ENCODE measurements at regions not wholly inside any gene's neighbourhood (a gene's known extent, or its start where the extent isn't known, plus 50 kb on each side); places are given as distances from the start of the nearest gene placed in this dataset.

GRCh38 chr5:35363387-35363965 lies 133.2 kb upstream of the PRLR start:
- no peak for DNase-seq (ENCODE audit: low read depth)

GRCh38 chr5:35362772-35363171 lies 132.5 kb upstream of the PRLR start:
- DNase-seq (ENCODE audit: low read depth), result no peak

- DNase-seq (ENCODE audit: low read depth), result no peak
Observed at GRCh38 chr5:35360671-35361070, 130.4 kb upstream of the PRLR start.

- DNase-seq (ENCODE audit: low read depth), result no peak
Observed at GRCh38 chr5:35359859-35360258, 129.6 kb upstream of the PRLR start.

- DNase-seq (ENCODE audit: low read depth), result no peak
Observed at GRCh38 chr5:35357973-35358372, 127.7 kb upstream of the PRLR start.

- no peak for DNase-seq (ENCODE audit: low read depth)
Observed at GRCh38 chr5:35356725-35357124, 126.4 kb upstream of the PRLR start.

GRCh38 chr5:35354751-35355150 lies 124.5 kb upstream of the PRLR start:
- no peak for DNase-seq (ENCODE audit: low read depth)

GRCh38 chr5:35345222-35345621 lies 114.9 kb upstream of the PRLR start:
- no peak for DNase-seq (ENCODE audit: low read depth)

- no peak for DNase-seq (ENCODE audit: low read depth)
Observed at GRCh38 chr5:35342664-35343063, 112.4 kb upstream of the PRLR start.

GRCh38 chr5:35341189-35341588 lies 110.9 kb upstream of the PRLR start:
- DNase-seq (ENCODE audit: low read depth), result no peak

GRCh38 chr5:35339616-35340100 lies 109.4 kb upstream of the PRLR start:
- DNase-seq (ENCODE audit: low read depth), result no peak

- DNase-seq (ENCODE audit: low read depth), result no peak
Observed at GRCh38 chr5:35339006-35339405, 108.7 kb upstream of the PRLR start.

GRCh38 chr5:35338157-35338453 lies 107.8 kb upstream of the PRLR start:
- DNase-seq (ENCODE audit: low read depth), result no peak

GRCh38 chr5:35337340-35338156 lies 107.3 kb upstream of the PRLR start:
- no peak for DNase-seq (ENCODE audit: low read depth)

- no peak for DNase-seq (ENCODE audit: low read depth)
Observed at GRCh38 chr5:35336230-35336629, 105.9 kb upstream of the PRLR start.

- no peak for DNase-seq (ENCODE audit: low read depth)
Observed at GRCh38 chr5:35335752-35336151, 105.5 kb upstream of the PRLR start.

GRCh38 chr5:35333366-35333765 lies 103.1 kb upstream of the PRLR start:
- DNase-seq (ENCODE audit: low read depth), result no peak

GRCh38 chr5:35331956-35332950 lies 102.0 kb upstream of the PRLR start:
- no peak for DNase-seq (ENCODE audit: low read depth)

GRCh38 chr5:35325836-35326235 lies 95.5 kb upstream of the PRLR start:
- DNase-seq (ENCODE audit: low read depth), result no peak

- no peak for DNase-seq (ENCODE audit: low read depth)
Observed at GRCh38 chr5:35324679-35325078, 94.4 kb upstream of the PRLR start.

GRCh38 chr5:35324201-35324600 lies 93.9 kb upstream of the PRLR start:
- DNase-seq (ENCODE audit: low read depth), result no peak

- DNase-seq (ENCODE audit: low read depth), result no peak
Observed at GRCh38 chr5:35320029-35320428, 89.7 kb upstream of the PRLR start.

Data from CMK (cell line).